Cardiac muscle cell (in vitro differentiated cells and primary cell): ENCODE measurements at regions not wholly inside any gene's neighbourhood (a gene's known extent, or its start where the extent isn't known, plus 50 kb on each side); places are given as distances from the start of the nearest gene placed in this dataset.

Experiments
- DNase-seq, 2 donors: peaks; one replicate each; pipeline versions ENCODE4 v3.0.0 to v3.0.0-alpha.2; 2010 to 2017; ENCODE audit warnings: low read depth in 1 of 2, low spot score in 1 of 2
- H3K27ac ChIP-seq: fragments of 200-600 bp; sonication (generic); 2 replicates; pipeline ENCODE4 v1.5.1; 2016
- H3K27me3 ChIP-seq: fragments of 200-600 bp; sonication (generic); 2 replicates; pipeline ENCODE4 v1.6.0; 2016; ENCODE audit warnings: control low read depth
- H3K36me3 ChIP-seq: fragments of 200-600 bp; sonication (generic); 2 replicates; pipeline ENCODE4 v1.5.1; 2016; ENCODE audit warnings: control low read depth
- H3K4me1 ChIP-seq: fragments of 200-600 bp; sonication (generic); 2 replicates; pipeline ENCODE4 v1.8.1; 2017; ENCODE audit warnings: low read depth, mild to moderate bottlenecking, mixed run types
- H3K4me3 ChIP-seq: fragments of 200-600 bp; sonication (generic); 2 replicates; pipeline ENCODE4 v1.5.1; 2016; ENCODE audit warnings: mild to moderate bottlenecking
- H3K9me3 ChIP-seq: fragments of 200-600 bp; sonication (generic); 2 replicates; pipeline ENCODE4 v1.5.1; 2017; ENCODE audit warnings: low read depth, mild to moderate bottlenecking, control low read depth
- CTCF ChIP-seq: IDR thresholded peaks from 2 replicates; pipeline ENCODE4 v1.5.1; 2012; ENCODE audit warnings: low read depth, mild to moderate bottlenecking, low read length

- no peaks in the 10 kb centered on the region for H3K9me3 ChIP-seq
- H3K4me1 ChIP-seq: peaks cover 19% of the 10 kb centered on the region
- peak in 1 of 2 donors; percentile 25 for DNase-seq
- no peaks in the 10 kb centered on the region for H3K27me3 ChIP-seq
- TF ChIP-seq CTCF: no peak
- peak overlapping the region; percentile 84 for H3K4me3 ChIP-seq
- H3K36me3 ChIP-seq: no peaks in the 10 kb centered on the region
- H3K27ac ChIP-seq: peak overlapping the region; percentile 88
Observed at GRCh38 chr9:36486933-36487481, 85.7 kb upstream of the MELK start.

- Histone ChIP-seq H3K36me3 (no peaks in the 10 kb centered on the region), H3K27ac (peak overlapping the region; percentile 88), H3K9me3 (no peaks in the 10 kb centered on the region), H3K4me1 (peaks cover 19% of the 10 kb centered on the region), H3K4me3 (peak overlapping the region; percentile 84), H3K27me3 (no peaks in the 10 kb centered on the region)
- TF ChIP-seq CTCF: no peak
- DNase-seq: peak in 1 of 2 donors; percentile 57
Observed at GRCh38 chr9:36486329-36486932, 86.3 kb upstream of the MELK start.

- Histone ChIP-seq H3K4me1 (peaks cover 19% of the 10 kb centered on the region), H3K27ac (peak overlapping the region; percentile 88), H3K27me3 (no peaks in the 10 kb centered on the region), H3K4me3 (peak overlapping the region; percentile 84), H3K36me3 (no peaks in the 10 kb centered on the region), H3K9me3 (no peaks in the 10 kb centered on the region)
- no peak for DNase-seq
- TF ChIP-seq CTCF: no peak
Observed at GRCh38 chr9:36485647-36486328, 85.7 kb upstream of the RNF38 start.

GRCh38 chr9:36484124-36484523 is 84.1 kb upstream of the RNF38 start:
- Histone ChIP-seq H3K27ac (no peak overlapping the region), H3K36me3 (no peaks in the 10 kb centered on the region), H3K4me1 (peaks cover 19% of the 10 kb centered on the region), H3K27me3 (no peaks in the 10 kb centered on the region), H3K4me3 (no peak overlapping the region), H3K9me3 (no peaks in the 10 kb centered on the region)
- TF ChIP-seq CTCF: no peak
- DNase-seq: no peak

- no peak overlapping the region for H3K27ac ChIP-seq
- H3K9me3 ChIP-seq: no peaks in the 10 kb centered on the region
- TF ChIP-seq CTCF: no peak
- H3K4me1 ChIP-seq: no peaks in the 10 kb centered on the region
- no peaks in the 10 kb centered on the region for H3K36me3 ChIP-seq
- no peak overlapping the region for H3K4me3 ChIP-seq
- DNase-seq: no peak
- H3K27me3 ChIP-seq: no peaks in the 10 kb centered on the region
Observed at GRCh38 chr9:36479101-36479500, 79.0 kb upstream of the RNF38 start.
